ENCODE measurements at regions not wholly inside any gene's neighbourhood (a gene's known extent, or its start where the extent isn't known, plus 50 kb on each side); places are given as distances from the start of the nearest gene placed in this dataset.
A peak's percentile ranks its signal among the peaks of the same experiment; 100 is the strongest.
"Not testable (repeated sequence)": the region's sequence is repeated elsewhere in the genome, so short reads cannot be mapped to it uniquely, and the experiment has no call there.

- no peak for DNase-seq (ENCODE audit: extremely low read depth, low read depth)
Measured at GRCh38 chr4:42205541-42205940, 53.1 kb upstream of the BEND4 start.

GRCh38 chr4:42216664-42217063, 64.2 kb upstream of the BEND4 start:
- DNase-seq (ENCODE audit: extremely low read depth, low read depth): no peak

- DNase-seq (ENCODE audit: extremely low read depth, low read depth): no peak
Measured at GRCh38 chr4:42225286-42225685, 72.8 kb upstream of the BEND4 start.

DNA sequence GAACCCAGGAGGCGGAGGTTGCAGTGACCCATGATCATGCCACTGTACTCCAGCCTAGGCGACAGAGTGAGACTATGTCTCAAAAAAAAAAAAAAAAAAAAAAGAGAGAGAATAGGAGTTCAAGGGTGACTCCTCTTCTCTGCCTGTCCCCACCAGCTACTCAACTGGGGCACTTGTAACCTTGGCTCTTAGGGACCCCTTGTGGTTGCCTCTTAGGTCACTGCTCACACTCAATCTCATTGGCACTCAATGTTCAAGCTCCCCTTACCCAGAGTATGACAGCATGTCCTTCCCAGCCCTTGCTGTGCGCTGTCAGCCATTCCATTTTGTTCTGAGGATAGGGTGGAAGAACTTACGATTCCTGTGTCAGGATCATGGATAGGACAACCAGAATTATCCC, 82.4 kb upstream of the BEND4 start:
- DNase-seq (ENCODE audit: extremely low read depth, low read depth): no peak

DNA sequence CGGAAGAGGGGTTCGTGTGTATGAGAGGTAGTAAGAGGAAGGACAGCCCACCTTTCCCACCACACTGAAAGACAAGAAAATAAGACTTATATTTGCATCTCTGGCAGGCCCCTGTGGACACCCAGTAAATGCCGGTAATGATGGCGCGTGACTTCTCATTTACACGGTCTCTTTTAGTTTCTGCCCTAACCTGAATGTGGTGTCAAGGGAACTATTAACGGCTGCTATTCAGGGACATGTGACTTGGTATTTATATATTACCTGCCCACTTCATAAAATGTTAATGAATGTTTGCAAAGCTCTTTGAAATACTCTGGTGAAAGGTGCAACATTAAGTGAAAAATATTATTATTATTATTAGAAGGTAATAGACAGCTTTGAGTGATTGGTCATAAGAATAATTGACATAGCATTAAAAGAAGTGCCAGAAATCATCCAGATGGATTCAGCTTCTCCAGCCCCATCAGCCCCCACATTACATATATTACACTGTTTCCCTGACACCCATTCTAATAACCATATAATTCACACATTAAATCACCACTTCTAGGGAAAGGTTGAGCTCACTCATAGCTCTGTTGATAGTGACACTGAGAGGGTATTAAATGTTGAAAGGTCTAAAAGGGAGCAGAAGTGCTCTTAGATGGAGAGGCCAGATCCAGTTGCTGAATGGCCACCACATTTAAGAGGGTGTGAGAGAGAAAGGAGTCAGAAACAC, 83.0 kb upstream of the BEND4 start:
- DNase-seq (ENCODE audit: extremely low read depth, low read depth): no peak

- no peak for DNase-seq (ENCODE audit: extremely low read depth, low read depth)
Measured at GRCh38 chr4:42237010-42237409, 84.6 kb upstream of the BEND4 start.

DNA sequence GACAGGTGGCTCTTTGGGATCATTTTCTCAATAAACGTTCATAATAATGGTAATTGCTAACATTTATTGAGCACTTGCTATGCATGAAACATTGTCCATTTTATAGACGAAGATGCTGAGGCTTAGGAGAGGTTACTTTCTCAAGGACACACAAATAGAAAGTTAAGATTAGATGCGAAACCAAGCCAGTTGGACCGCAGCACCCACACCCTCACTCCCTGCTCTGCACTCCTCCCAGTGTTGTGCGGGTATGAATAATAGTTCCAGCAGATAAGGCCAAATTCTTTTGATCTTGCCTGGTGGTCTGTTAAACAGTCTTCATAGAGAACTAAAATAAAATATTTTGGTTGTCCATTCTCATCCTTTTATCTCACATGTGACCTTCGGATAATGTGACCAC, 85.0 kb upstream of the BEND4 start:
- DNase-seq (ENCODE audit: extremely low read depth, low read depth): no peak

DNA sequence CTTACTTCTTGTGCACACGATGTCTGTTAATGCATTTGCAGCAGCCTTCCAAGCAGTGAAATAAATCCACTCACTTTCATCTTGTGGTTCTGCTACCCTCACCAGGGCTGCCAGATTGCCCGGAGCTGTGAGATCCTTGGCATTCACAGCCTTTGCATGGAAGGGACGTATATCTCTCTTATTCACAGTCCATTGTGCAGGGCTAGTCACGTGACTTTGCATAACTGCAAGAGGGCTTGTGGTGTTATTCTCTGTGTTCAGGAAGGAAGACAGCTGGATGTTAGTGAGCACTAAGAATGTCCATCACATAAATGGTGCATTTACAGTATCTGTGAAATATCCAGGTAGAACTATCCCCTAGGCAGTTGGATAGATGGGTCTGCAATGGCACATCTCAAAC, 96.5 kb upstream of the BEND4 start:
- no peak for DNase-seq (ENCODE audit: extremely low read depth, low read depth)

- no peak for DNase-seq (ENCODE audit: extremely low read depth, low read depth)
Measured at GRCh38 chr4:42252315-42252714, 99.9 kb upstream of the BEND4 start.

DNA sequence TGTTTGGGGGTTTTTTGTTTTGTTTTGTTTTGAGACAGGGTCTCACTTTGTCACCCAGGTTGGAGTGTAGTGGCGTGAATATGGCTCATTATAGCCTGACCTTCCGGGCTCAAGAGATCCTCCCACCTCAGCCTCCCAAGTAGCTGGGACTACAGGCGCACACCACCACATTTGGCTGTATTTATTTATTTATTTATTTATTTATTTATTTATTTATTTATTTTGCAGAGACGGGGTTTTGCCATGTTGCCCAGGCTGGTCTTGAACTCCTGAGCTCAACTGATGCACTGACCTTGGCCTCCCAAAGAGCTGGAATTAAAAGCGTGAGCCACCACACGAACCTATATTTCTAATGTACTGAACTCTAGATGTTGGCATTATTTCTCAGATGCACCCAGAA, 105.2 kb upstream of the BEND4 start:
- not testable (repeated sequence) for DNase-seq (ENCODE audit: extremely low read depth, low read depth)

DNA sequence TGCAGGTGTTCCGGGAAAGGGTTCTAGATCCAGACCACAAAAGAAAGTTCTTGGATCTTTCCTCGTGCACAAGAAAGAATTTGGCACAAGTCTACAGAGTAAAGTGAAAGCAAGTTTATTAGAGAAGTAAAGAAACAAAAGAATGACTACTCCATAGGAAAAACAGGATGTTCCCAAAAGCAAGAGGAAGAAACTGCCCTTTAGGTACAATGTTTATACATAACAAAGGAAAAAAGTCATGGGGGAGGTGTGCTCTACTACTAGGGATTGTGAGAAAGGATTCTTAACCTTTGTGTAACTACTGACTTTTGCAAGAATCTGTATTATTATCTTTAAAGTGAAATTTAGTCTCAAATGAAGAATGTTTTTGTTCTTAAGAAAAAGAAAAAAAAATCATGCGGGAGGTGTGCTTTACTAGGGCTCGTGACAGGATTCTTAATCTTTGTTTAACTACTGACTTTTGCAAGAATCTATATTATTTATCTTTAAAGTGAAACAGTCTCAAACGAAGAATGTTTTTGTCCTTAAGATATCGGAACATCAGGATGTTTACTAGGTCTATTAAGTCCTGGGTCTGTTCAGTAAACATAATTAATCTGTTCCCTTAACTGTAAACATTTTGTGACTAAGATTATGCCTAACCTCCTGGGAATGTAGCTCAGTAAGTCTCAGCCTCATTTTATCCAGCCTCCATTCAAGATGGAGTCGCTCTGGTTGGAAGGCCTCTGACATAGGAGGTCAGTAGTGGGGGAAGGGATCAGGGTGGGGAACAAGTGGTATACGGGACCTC, 110.4 kb upstream of the BEND4 start:
- DNase-seq (ENCODE audit: extremely low read depth, low read depth): no peak

DNA sequence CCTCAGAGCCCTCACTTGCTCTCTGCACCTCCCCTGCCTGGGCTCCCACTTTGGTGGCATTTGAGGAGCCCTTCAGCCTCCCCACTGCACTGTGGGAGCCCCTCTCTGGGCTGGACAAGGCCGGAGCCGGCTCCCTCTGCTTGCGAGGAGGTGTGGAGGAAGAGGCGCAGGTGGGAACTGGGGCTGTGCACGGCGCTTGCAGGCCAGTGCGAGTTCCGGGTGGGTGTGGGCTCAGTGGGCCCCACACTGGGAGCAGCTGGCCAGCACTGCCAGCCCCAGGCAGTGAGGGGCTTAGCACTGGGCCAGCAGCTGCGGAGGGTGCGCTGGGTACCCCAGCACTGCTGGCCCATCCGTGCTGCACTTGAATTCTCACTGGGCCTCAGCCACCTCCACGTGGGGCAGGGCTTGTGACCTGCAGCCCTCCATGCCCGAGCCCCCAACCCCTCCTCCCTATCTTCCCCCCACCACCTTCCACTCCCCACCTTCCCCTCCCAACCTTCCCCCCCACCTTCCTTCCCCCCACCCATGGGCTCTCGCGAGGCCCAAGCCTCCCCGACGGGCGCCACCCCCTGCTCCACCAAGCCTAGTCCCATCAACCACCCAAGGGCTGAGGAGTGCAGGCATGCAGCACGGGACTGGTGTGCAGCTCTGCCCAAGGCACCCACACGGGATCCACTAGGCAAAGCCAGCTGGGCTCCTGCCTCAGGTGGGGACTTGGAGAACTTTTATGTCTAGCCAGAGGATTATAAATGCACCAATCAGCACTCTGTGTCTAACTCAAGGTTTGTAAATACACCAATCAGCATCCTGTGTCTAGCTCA, 113.5 kb upstream of the BEND4 start:
- no peak for DNase-seq (ENCODE audit: extremely low read depth, low read depth)

- no peak for DNase-seq (ENCODE audit: extremely low read depth, low read depth)
Measured at GRCh38 chr4:42267724-42268123, 115.3 kb upstream of the BEND4 start.

DNA sequence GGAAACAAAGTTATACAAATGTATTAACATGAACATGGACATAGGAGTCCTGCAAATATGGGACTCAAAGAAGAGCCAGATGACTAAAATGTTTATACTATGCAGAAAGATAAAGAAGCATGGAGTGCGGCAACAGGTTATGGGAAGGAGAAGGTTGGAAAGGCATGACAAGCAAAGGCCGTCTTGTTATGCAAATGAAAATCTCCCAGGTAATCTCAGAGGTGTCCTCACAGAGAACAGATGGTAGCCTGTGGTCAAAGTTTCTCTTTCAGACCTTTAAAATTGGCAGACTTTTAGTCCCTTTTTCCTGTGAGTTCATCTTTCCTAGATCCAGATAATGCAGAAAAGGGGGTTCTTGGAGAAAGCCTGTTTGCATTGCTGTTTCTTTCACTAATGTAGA, 116.4 kb upstream of the BEND4 start:
- no peak for DNase-seq (ENCODE audit: extremely low read depth, low read depth)

DNA sequence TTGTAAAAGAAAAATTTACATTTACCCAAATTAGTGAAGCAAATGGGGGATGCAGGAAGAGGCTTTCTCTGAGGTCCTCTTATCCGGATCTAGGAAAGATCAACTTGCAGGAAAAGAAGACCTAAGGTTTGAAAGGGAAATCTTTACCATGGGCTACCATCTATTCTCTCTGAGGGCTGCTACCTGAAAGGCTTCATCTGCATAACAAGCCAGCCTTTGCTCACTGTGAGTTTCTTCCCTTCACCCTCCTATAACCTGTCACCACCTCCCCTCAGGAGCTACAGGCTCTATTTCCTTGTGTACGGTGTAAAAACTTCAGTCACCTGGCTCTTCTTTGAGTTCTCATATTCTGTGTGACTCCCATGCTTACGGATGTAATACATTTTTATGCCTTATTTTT, 118.6 kb upstream of the BEND4 start:
- no peak for DNase-seq (ENCODE audit: extremely low read depth, low read depth)

- no peak for DNase-seq (ENCODE audit: extremely low read depth, low read depth)
Measured at GRCh38 chr4:42277291-42277690, 120.0 kb upstream of the SHISA3 start.

- DNase-seq (ENCODE audit: extremely low read depth, low read depth): no peak
Measured at GRCh38 chr4:42278709-42279324, 118.5 kb upstream of the SHISA3 start.

DNA sequence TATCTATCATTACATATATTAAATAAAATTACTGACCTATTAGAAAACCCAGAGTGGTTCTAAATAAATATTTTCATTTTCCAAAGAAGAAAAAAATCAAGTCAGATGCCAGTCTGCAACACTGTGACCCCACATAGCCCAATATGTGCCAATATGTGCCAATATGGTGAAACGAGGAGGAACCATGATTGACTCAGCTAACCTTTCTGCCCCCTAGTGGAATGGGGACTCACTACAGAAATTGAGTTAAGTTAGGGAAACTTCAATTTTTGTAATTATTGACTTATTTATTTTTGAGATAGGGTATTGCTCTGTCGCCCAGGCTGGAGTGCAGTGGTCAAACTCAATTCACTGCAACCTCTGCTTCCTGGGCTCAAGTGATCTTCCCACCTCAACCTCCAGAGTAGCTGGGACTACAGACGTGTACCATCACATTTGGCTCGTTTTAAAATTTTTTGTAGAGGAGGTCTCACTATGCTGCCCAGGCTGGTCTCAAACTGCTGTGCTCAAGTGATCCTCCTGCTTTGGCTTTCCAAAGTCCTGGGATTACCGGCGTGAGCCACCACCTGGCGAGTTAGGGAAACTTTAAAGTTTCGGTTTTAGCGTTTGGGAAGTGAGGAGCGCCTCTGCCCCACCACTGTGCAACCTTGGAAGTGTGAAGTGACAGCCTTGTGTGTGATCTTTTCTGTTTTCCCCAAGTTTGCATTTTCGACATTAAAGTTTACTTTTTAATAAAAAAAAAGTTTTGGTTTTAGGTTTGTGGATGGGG, 116.8 kb upstream of the SHISA3 start:
- peak; percentile 26 for DNase-seq (ENCODE audit: extremely low read depth, low read depth)

GRCh38 chr4:42281324-42282020, 115.8 kb upstream of the SHISA3 start:
- no peak for DNase-seq (ENCODE audit: extremely low read depth, low read depth)

Measured in NCI-H460 (cell line).